HepG2 (cell line): ENCODE measurements at regions not wholly inside any gene's neighbourhood (a gene's known extent, or its start where the extent isn't known, plus 50 kb on each side); places are given as distances from the start of the nearest gene placed in this dataset.

Source experiments
- ATAC-seq: fragments of 200-7000 bp; cut with Tn5 transposase; 3 replicates; pipeline ENCODE4 v1.9.1; 2020; ENCODE audit warnings: mild to moderate bottlenecking, moderate library complexity
- BruUV-seq: library from RNA; stranded (reverse); fragments of 400-500 nt; replicated peaks from 2 replicates; lab custom pipeline; 2021; lab: Mats Ljungman, UMichigan
- CTCF ChIA-PET: fragments of 300-600 bp; formaldehyde crosslinking; extraction: SDS; loops from one replicate; lab custom pipeline; 2021; ENCODE audit warnings: low total read pairs, inconsistent platforms, low intra/inter-chr PET ratio; lab: Yijun Ruan, JAX
- POLR2A ChIA-PET: fragments of 350-600 bp; sonication (Branson Sonifier 250); formaldehyde crosslinking; loops from one replicate; lab custom pipeline; 2020; ENCODE audit warnings: antibody characterized with exemption, inconsistent platforms; lab: Yijun Ruan, JAX
- DNase-seq: peaks from one replicate; pipeline ENCODE4 v3.0.0-alpha.2; 2015; ENCODE audit warnings: low spot score
- FAIRE-seq: peaks from 3 replicates; lab custom pipeline; 2011; peaks lifted over from hg19 to GRCh38; lab: Jason Lieb, UNC
- H2AFZ ChIP-seq: one replicate; pipeline ENCODE4 v1.6.1; 2011; ENCODE audit warnings: low read length, inconsistent platforms
- H3K27ac ChIP-seq: fragments of 300-600 bp; 3 replicates; pipeline ENCODE4 v1.8.0; 2011; ENCODE audit warnings: mixed run types, mild to moderate bottlenecking, mixed read lengths, low read length, inconsistent platforms; ENCODE audit not compliant: insufficient read depth; ENCODE audit errors: extremely low read length
- H3K27me3 ChIP-seq, 2 experiments: fragments of 200-600 bp in 1 of 2; 2 replicates in 1 of 2; 3 replicates in 1 of 2; pipeline versions ENCODE4 v1.6.0 to v1.8.0; 2011; ENCODE audit warnings: low read length in 2 of 2, mild to moderate bottlenecking in 2 of 2, moderate library complexity in 2 of 2, inconsistent platforms in 1 of 2; ENCODE audit not compliant: insufficient read depth in 2 of 2, control insufficient read depth in 1 of 2
- H3K36me3 ChIP-seq, 2 experiments: fragments of 200-600 bp in 1 of 2; replicated peaks in 1 of 2; 2 replicates in 1 of 2; 3 replicates in 1 of 2; pipeline versions ENCODE4 v1.5.1 to v1.8.0; 2011; ENCODE audit warnings: low read length in 2 of 2, inconsistent platforms in 1 of 2; ENCODE audit not compliant: insufficient read depth in 2 of 2, control insufficient read depth in 1 of 2
- H3K4me1 ChIP-seq: 2 replicates; pipeline ENCODE4 v1.5.1; 2012; ENCODE audit warnings: low read length, inconsistent platforms; ENCODE audit not compliant: insufficient read depth
- H3K4me2 ChIP-seq: 2 replicates; pipeline ENCODE4 v1.6.0; 2011; ENCODE audit warnings: low read depth, low read length, inconsistent platforms
- H3K4me3 ChIP-seq, 3 experiments: fragments of 200-600 bp in 1 of 3; sonication (generic), shearing (Covaris generic) in 1 of 3; replicated peaks in 1 of 3; 2 replicates each; pipeline ENCODE4 v1.5.1; 2011 to 2016; ENCODE audit warnings: low read length in 3 of 3, inconsistent platforms in 2 of 3, low read depth in 2 of 3, mild to moderate bottlenecking in 2 of 3, control low read depth in 1 of 3, mixed read lengths in 1 of 3; ENCODE audit not compliant: insufficient read depth in 1 of 3
- H3K79me2 ChIP-seq: one replicate; pipeline ENCODE4 v1.6.1; 2011; ENCODE audit warnings: low read length, inconsistent platforms; ENCODE audit not compliant: insufficient read depth
- H3K9ac ChIP-seq: 2 replicates; pipeline ENCODE4 v1.6.0; 2011; ENCODE audit warnings: mild to moderate bottlenecking, low read depth, low read length, inconsistent platforms; ENCODE audit not compliant: insufficient read depth
- H3K9me3 ChIP-seq: 2 replicates; pipeline ENCODE4 v1.5.1; 2012; ENCODE audit warnings: mild to moderate bottlenecking, low read length
- H4K20me1 ChIP-seq: 2 replicates; pipeline ENCODE4 v1.6.0; 2011; ENCODE audit warnings: inconsistent platforms, mild to moderate bottlenecking, low read length, moderate library complexity; ENCODE audit not compliant: insufficient read depth
- MAF1 ChIP-seq: sonication (generic); formaldehyde crosslinking; IDR thresholded peaks from 2 replicates; pipeline ENCODE4 v1.5.0; 2020; ENCODE audit warnings: missing genetic modification reagents, borderline replicate concordance
- NFIB ChIP-seq: sonication (generic); formaldehyde crosslinking; IDR thresholded peaks from 2 replicates; pipeline ENCODE4 v1.9.0; 2021; ENCODE audit warnings: missing genetic modification reagents, mild to moderate bottlenecking, borderline replicate concordance
- RAD51 ChIP-seq: fragments of 450-650 bp; IDR thresholded peaks from 2 replicates; pipeline ENCODE4 v1.6.1; 2016; ENCODE audit warnings: borderline replicate concordance
- REXO4 ChIP-seq: sonication (generic); formaldehyde crosslinking; IDR thresholded peaks from 2 replicates; pipeline ENCODE4 v1.8.0; 2022; ENCODE audit warnings: missing genetic modification reagents, mild to moderate bottlenecking, borderline replicate concordance
- ZNF20 ChIP-seq: sonication (generic); formaldehyde crosslinking; IDR thresholded peaks from 2 replicates; pipeline ENCODE4 v1.4.0; 2020; ENCODE audit warnings: mild to moderate bottlenecking, moderate library complexity, missing genetic modification reagents
- ZNF460 ChIP-seq: sonication (generic); formaldehyde crosslinking; IDR thresholded peaks from 2 replicates; pipeline ENCODE4 v1.5.1; 2020; ENCODE audit warnings: missing genetic modification reagents, mild to moderate bottlenecking, borderline replicate concordance
- WGBS: methylation state at CpG from one replicate; pipeline ENCODE4 v1.1.6; 2017; ENCODE audit warnings: low lambda C conversion rate; 5-methylcytosine and 5-hydroxymethylcytosine counted together
- in situ Hi-C: cut with HindIII; loops from 2 replicates; pipeline ENCODE4 v1.10.0; 2017; ENCODE audit warnings: low pct_unique_long_range_greater_than_20kb; ENCODE audit not compliant: extremely low pct_ligation_motif_present
- intact Hi-C: fragments of 100-400 bp; cut with micrococcal nuclease; formaldehyde crosslinking; loops from one replicate; pipeline ENCODE4 v1.10.0; 2022; ENCODE audit not compliant: unreplicated experiment
- TF ChIP-seq, protein P1 (sequence below): sonication (generic); formaldehyde crosslinking; IDR thresholded peaks from 2 replicates; pipeline ENCODE4 v1.5.0; 2020; ENCODE audit warnings: mild to moderate bottlenecking, missing genetic modification reagents, moderate library complexity
- TF ChIP-seq, protein P2 (sequence below): sonication (generic); formaldehyde crosslinking; IDR thresholded peaks from 2 replicates; pipeline ENCODE4 v1.4.0; 2020; ENCODE audit warnings: missing genetic modification reagents, mild to moderate bottlenecking, borderline replicate concordance

- WGBS = 23% methylated on average over 8 of the region's 8 CpGs
- Histone ChIP-seq H3K36me3 (no peaks in the 10 kb centered on the region), H3K27me3 (peaks cover 0 to 12% of the 10 kb centered on the region in 2 experiments; a peak in 2 of 5 replicates), H3K4me1 (no peaks in the 10 kb centered on the region), H3K9me3 (no peaks in the 10 kb centered on the region), H4K20me1 (no peaks in the 10 kb centered on the region), H3K4me2 (no peak overlapping the region), H2AFZ (no peak overlapping the region), H3K4me3 (no peak overlapping the region), H3K9ac (no peak overlapping the region), H3K79me2 (no peaks in the 10 kb centered on the region), H3K27ac (no peak overlapping the region)
- POLR2A ChIA-PET = no interaction called here
- DNase-seq (no peak), ATAC-seq (no peak), FAIRE-seq (no peak)
- intact Hi-C loops (no loop called here), in situ Hi-C loops (no loop called here)
- BruUV-seq = no TSS peak
- CTCF ChIA-PET = no interaction called here
- TF ChIP-seq REXO4 (CRISPR knock-in tag) (no peak), RAD51 (no peak), ZNF460 (CRISPR knock-in tag) (no peak), MAF1 (CRISPR knock-in tag) (no peak), ZNF20 (CRISPR knock-in tag) (no peak), NFIB (CRISPR knock-in tag) (no peak)
- TF ChIP-seq, protein P1, sequence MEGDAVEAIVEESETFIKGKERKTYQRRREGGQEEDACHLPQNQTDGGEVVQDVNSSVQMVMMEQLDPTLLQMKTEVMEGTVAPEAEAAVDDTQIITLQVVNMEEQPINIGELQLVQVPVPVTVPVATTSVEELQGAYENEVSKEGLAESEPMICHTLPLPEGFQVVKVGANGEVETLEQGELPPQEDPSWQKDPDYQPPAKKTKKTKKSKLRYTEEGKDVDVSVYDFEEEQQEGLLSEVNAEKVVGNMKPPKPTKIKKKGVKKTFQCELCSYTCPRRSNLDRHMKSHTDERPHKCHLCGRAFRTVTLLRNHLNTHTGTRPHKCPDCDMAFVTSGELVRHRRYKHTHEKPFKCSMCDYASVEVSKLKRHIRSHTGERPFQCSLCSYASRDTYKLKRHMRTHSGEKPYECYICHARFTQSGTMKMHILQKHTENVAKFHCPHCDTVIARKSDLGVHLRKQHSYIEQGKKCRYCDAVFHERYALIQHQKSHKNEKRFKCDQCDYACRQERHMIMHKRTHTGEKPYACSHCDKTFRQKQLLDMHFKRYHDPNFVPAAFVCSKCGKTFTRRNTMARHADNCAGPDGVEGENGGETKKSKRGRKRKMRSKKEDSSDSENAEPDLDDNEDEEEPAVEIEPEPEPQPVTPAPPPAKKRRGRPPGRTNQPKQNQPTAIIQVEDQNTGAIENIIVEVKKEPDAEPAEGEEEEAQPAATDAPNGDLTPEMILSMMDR (CRISPR knock-in tag) = no peak
- TF ChIP-seq, protein P2, sequence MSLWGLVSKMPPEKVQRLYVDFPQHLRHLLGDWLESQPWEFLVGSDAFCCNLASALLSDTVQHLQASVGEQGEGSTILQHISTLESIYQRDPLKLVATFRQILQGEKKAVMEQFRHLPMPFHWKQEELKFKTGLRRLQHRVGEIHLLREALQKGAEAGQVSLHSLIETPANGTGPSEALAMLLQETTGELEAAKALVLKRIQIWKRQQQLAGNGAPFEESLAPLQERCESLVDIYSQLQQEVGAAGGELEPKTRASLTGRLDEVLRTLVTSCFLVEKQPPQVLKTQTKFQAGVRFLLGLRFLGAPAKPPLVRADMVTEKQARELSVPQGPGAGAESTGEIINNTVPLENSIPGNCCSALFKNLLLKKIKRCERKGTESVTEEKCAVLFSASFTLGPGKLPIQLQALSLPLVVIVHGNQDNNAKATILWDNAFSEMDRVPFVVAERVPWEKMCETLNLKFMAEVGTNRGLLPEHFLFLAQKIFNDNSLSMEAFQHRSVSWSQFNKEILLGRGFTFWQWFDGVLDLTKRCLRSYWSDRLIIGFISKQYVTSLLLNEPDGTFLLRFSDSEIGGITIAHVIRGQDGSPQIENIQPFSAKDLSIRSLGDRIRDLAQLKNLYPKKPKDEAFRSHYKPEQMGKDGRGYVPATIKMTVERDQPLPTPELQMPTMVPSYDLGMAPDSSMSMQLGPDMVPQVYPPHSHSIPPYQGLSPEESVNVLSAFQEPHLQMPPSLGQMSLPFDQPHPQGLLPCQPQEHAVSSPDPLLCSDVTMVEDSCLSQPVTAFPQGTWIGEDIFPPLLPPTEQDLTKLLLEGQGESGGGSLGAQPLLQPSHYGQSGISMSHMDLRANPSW = no peak
- TF ChIP-seq, all 625 proteins: peak for 0
Measured at GRCh38 chr22:26087816-26088215, 81.4 kb upstream of the SEZ6L start.
